Fibroblast of the aortic adventitia (primary cell): ENCODE measurements at regions not wholly inside any gene's neighbourhood (a gene's known extent, or its start where the extent isn't known, plus 50 kb on each side); places are given as distances from the start of the nearest gene placed in this dataset.
A peak's percentile ranks its signal among the peaks of the same experiment; 100 is the strongest.

Experiments used
- DNase-seq: peaks from one replicate; pipeline ENCODE4 v3.0.0-alpha.2; 2010; ENCODE audit warnings: low read depth
- H3K4me3 ChIP-seq: 2 replicates; pipeline ENCODE4 v1.5.1; 2011; ENCODE audit warnings: low read depth, mild to moderate bottlenecking, control low read depth, low read length, moderate library complexity
- TF ChIP-seq, protein P1 (sequence below): IDR thresholded peaks from 2 replicates; pipeline ENCODE4 v1.5.1; 2011; ENCODE audit warnings: mild to moderate bottlenecking, low read length, control low read depth, inconsistent platforms; ENCODE audit not compliant: insufficient read depth

DNA sequence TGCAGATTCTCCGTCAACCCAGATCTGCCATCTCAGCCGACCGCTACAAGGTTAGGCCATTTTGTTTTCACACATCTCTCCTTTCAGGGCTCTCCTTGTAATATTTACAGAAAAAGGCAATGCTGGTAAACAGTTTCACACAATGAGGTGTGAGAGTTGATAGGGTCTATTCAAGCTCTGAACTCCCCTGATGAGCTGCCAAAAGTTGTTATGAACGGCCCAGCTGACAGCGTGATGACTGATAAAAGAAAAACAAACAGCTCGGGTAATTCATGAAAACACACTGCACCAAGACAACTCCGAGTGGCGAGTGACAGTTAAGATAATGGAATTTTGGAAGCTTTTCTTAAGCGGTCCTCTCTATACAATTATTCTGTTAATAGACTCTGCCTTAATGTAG is 68.1 kb upstream of the IRX5 start:
- DNase-seq, result no peak
- TF ChIP-seq, protein P1, sequence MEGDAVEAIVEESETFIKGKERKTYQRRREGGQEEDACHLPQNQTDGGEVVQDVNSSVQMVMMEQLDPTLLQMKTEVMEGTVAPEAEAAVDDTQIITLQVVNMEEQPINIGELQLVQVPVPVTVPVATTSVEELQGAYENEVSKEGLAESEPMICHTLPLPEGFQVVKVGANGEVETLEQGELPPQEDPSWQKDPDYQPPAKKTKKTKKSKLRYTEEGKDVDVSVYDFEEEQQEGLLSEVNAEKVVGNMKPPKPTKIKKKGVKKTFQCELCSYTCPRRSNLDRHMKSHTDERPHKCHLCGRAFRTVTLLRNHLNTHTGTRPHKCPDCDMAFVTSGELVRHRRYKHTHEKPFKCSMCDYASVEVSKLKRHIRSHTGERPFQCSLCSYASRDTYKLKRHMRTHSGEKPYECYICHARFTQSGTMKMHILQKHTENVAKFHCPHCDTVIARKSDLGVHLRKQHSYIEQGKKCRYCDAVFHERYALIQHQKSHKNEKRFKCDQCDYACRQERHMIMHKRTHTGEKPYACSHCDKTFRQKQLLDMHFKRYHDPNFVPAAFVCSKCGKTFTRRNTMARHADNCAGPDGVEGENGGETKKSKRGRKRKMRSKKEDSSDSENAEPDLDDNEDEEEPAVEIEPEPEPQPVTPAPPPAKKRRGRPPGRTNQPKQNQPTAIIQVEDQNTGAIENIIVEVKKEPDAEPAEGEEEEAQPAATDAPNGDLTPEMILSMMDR, result no peak
- no peak overlapping the region for H3K4me3 ChIP-seq

DNA sequence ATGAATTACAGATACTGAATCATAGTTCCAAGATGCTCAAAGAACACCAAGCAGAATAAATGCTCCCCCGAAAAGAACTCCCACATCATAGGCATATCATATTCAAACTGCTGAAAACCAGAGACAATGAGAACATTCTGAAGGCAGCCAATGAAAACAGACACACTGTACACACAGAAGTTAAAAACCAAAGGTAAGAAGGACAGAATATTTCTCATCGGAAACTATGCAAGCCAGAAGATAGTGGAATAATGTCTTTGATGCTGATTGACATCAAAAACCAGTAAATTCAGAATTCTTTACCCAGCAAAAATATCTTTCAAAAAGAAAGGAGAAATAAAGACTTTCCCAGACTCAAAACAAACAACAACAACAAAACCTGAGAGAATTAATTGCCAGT is 73.8 kb upstream of the IRX5 start:
- H3K4me3 ChIP-seq, result no peak overlapping the region
- DNase-seq, result no peak
- TF ChIP-seq, protein P1, result no peak

DNA sequence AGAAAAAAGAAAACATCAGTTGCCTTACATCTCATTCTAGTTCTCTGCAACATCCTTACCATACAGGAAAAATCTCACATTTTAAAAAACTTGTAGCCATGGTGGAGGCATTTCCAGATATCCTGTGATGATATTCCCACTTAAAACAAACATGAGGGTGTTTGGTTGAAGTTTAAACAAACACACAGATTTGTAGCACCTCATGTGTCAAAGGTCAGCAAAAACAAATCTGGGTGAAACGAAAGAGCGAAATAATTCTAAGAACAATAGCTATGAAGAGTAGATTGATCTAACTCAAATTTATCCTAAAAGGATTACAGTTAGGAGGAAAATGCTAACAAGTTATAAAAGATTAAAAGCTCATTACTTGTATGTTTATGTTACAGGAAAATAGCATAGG is 83.1 kb upstream of the IRX5 start:
- DNase-seq, result no peak
- TF ChIP-seq, protein P1, result no peak
- H3K4me3 ChIP-seq, result no peak overlapping the region

DNA sequence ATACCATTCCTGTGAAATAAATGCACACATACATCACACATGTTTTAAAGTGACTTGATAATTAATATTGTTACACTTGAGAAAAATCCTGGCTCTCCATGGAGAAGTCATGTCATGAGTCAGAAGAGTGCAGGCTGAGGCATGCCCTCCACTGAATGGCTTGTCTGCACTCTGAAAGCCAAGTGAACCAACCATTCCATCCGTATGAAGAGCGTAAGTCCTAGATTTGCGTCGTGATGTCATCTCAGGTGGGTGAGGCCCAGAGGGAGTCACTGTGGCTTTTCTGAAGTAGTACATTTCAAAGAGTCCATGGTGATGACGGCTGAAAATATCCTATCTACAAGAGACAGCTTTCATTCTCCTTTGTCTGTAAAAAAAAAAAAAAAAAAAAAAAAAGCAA is 83.5 kb upstream of the IRX5 start:
- peak; percentile 19 for DNase-seq
- TF ChIP-seq, protein P1, result no peak
- no peak overlapping the region for H3K4me3 ChIP-seq

DNA sequence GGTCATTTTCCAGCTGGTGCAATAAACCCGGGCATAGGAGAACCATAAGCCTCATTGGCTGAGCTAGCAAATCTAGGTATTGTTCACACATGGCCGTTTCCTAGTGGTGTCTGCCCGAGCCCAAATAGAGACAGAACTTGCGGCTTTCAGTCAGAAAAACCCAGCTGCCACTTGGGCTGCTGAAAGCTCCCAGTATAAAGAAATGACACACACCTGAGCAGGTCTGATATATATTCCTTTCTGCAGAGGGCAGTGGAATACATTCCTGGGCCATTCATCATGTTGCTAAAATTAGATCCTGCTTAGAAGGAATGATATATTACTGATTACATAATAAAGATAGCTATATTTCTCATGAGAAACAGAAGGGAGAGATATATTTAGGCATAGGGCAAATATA is 83.9 kb upstream of the IRX5 start:
- DNase-seq, result peak; percentile 25
- no peak overlapping the region for H3K4me3 ChIP-seq
- TF ChIP-seq, protein P1, result no peak

DNA sequence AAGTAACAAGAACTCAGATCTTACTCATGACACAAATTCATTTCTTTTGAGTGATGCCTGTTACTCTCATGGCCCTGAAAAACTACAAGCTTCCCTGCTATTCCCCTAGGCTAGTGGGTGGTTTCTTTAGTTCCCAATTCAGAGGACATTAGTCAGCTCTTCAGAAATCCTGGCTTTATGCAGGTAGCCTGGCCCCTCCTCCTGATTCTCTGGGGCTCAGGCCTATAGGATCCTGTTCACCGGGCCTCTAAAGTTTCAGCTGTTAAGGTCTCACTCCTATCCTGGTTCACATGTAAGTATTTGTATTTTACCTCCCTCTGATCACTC is 87.3 kb upstream of the IRX5 start:
- DNase-seq, result no peak
- TF ChIP-seq, protein P1, result no peak
- no peak overlapping the region for H3K4me3 ChIP-seq

DNA sequence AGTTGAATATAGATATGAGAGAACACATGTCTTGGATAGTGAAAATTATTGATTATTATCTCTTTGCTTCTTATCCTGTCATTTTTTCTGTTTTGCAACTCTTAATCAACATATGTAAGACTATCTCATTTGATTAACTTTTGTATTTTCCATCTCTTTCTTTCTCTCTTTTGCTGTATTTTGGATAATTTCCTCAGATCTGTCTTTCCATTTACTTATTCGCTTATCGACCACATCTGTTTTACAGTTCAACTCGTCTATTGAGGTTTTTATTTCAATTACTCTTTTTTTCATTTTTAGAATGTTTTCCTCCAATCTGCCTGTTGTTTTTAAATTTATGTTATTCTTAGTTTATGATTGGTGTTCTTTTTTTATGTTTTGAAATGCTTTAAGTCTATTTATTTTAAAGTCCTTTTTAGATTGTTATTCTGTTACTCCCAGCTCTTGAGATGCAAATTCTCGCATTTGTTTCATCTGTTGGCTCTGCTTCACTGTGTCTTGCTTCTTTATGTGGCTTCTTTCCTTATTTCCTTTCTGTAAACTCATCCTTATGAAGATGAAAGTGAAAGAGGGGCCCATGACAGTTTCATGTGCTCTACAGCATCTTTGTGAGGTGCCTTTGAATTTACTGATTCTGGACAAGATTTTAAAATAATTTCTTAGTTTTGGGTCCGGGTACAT is 87.8 kb upstream of the IRX5 start:
- TF ChIP-seq, protein P1, result no peak
- DNase-seq, result no peak
- H3K4me3 ChIP-seq, result no peak overlapping the region
